GM13977 (cell line): ENCODE measurements at regions not wholly inside any gene's neighbourhood (a gene's known extent, or its start where the extent isn't known, plus 50 kb on each side); places are given as distances from the start of the nearest gene placed in this dataset.

Experiments used
- DNase-seq: peaks from one replicate; pipeline ENCODE4 v3.0.0; 2012; ENCODE audit warnings: low spot score
- in situ Hi-C: fragments of 300-500 bp; cut with MboI; formaldehyde crosslinking; loops from one replicate; pipeline ENCODE4 v1.12.0; 2022; ENCODE audit warnings: low sequenced_read_pairs, low pct_unique_long_range_greater_than_20kb, mixed read lengths, inconsistent platforms; ENCODE audit not compliant: unreplicated experiment
- TF ChIP-seq, protein P1 (sequence below): IDR thresholded peaks from 2 replicates; pipeline ENCODE4 v1.5.1; 2012; ENCODE audit warnings: mild to moderate bottlenecking, control low read depth; ENCODE audit not compliant: insufficient read depth; ENCODE audit errors: extremely low read depth, missing control alignments

DNA sequence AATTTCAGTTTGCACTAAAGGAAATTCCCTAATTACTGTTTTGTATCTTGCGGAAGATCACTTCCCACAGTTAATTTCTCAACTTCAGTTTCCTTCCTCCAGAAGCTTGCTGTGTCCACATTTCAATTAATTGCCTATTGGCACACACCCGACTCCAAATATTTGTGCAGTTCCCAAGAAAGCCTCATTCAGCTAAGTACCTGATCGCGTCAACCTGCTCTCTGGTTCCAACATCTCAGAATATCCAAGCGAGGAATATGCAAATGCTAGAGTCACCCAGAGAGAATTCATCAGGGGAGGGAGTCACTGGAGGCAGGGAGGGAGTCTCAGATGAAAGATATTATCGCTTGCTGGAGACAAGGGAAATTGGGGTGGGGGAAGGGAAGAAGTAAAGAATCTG, 351.3 kb downstream of the RRAGC start:
- no peak for DNase-seq
- TF ChIP-seq, protein P1, sequence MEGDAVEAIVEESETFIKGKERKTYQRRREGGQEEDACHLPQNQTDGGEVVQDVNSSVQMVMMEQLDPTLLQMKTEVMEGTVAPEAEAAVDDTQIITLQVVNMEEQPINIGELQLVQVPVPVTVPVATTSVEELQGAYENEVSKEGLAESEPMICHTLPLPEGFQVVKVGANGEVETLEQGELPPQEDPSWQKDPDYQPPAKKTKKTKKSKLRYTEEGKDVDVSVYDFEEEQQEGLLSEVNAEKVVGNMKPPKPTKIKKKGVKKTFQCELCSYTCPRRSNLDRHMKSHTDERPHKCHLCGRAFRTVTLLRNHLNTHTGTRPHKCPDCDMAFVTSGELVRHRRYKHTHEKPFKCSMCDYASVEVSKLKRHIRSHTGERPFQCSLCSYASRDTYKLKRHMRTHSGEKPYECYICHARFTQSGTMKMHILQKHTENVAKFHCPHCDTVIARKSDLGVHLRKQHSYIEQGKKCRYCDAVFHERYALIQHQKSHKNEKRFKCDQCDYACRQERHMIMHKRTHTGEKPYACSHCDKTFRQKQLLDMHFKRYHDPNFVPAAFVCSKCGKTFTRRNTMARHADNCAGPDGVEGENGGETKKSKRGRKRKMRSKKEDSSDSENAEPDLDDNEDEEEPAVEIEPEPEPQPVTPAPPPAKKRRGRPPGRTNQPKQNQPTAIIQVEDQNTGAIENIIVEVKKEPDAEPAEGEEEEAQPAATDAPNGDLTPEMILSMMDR: no peak
- in situ Hi-C loops: no loop called here

DNA sequence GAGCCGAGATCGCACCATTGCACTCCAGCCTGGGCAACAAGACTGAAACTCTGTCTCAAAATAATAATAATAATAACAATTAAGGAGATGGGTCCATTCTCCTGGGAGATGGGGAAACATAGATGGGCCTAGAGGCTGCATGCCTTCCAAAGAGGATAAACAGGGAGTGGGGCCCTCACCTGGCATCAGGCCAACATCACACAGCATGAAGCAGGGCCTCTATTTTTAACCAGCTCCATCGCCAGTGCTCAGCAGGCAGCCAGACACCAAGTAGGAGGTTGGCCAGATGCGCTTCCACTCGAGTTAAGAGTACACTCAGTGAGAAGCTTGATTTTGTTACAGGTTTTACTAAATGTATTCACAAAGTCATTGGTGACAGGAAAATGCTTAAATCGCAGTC, 352.0 kb downstream of the RRAGC start:
- no peak for DNase-seq
- in situ Hi-C loops: no loop called here
- TF ChIP-seq, protein P1: no peak

DNA sequence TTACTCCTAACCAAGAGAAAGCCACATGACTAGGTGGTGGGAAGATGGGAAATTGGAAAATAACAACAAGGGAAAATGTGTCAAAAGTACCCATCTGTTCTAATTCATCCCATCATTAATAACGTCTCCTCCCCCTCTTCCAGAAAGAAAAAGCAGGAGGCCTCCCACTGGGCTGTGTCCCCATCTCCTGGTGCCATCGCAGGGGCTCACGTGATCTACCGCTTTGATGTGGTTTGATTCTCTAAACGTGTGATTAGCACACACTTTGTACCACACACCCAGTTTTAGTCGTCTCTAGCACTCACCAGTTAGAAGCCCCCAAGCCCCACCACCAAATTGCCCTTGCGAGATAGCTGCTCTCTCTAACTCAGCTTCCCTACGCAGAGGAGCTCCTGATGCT, 353.6 kb downstream of the RRAGC start:
- no peak for DNase-seq
- in situ Hi-C loops: no loop called here
- TF ChIP-seq, protein P1: no peak

DNA sequence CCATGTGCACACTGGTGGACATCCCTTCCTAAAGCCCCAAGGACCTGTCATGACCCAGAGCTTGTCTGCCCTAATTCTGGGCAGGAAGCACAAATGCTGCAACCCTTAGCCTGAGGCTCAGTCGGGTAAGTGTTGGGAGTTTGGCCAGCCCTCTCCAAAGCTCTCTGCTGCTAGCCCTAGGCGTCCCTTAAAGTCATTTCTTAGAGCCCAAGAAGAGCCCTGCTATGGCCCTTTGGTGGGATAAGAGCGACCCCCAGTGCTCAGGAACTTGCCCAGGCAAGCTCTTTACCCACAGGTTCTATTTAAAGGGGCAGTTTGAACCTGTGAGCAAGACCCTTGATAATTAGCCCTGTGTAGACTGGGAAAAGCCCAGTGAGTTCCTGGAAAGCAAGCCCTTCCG, 356.8 kb downstream of the RRAGC start:
- no peak for DNase-seq
- TF ChIP-seq, protein P1: peak; percentile 28
- in situ Hi-C loops: no loop called here

DNA sequence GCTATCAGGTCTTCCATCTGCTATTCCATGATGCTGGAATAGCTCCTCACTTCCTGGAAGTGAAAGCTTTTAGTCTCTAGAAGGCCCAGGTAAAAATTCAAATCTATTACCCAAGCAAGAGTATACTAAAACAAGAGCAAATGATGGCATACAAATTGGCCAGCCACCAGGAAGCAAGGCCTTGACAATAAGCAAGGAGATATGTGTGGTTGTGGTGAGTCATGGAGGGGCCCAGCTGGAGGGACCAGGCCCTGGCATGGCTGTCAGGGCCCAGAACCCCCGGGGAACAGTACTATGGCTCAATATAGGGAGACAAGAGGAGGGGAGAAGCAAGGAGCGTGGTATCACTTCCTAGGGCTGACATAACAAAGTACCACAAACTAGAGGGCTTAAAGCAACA, 358.7 kb downstream of the RRAGC start:
- DNase-seq: no peak
- in situ Hi-C loops: no loop called here
- TF ChIP-seq, protein P1: no peak

DNA sequence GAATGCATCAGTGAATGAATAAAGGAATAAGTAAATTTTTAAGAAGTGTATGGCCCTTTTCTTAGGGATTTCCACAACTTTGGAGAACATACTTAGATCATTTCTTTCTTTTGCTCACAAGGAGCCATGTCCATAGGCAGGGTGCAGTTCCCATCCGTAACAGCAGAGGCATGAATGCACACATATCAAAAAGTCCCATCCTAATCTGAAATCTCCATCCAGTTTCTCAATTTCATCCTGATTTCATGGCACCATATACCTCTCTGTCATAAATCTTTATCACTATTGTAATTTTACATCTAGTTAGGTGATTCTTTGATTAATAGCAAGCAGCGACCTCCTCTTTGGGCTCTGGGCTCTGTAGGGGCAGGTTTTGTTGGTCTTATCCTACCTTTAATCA, 359.2 kb downstream of the RRAGC start:
- in situ Hi-C loops: no loop called here
- TF ChIP-seq, protein P1: no peak
- DNase-seq: no peak

DNA sequence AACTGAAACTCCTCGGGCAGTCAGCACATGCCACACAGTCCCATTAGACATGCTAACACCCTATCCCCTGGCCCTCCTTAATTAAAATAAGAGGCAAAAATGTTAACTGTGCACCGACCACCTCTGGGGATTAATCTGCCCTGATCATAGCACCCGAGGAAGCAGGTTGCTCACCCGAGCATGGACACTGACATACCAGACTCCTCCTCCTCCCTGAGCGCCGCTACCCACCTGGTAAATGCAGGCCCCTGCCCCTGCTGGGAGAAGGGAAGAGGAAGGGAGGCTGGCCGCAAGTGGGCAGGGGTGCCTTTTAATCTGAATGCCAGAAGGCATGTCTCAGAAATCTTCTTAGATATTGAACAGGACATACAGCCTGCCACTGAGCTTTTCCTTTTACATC, 360.9 kb downstream of the RRAGC start:
- TF ChIP-seq, protein P1: no peak
- in situ Hi-C loops: no loop called here
- DNase-seq: no peak
